Naive thymus-derived CD8-positive, alpha-beta T cell (primary cell): ENCODE measurements at regions not wholly inside any gene's neighbourhood (a gene's known extent, or its start where the extent isn't known, plus 50 kb on each side); places are given as distances from the start of the nearest gene placed in this dataset.

ENCODE experiments used
- ATAC-seq, 2 donors: fragments of 150-1000 bp; cut with Tn5 transposase in 1 of 2; sonication (Bioruptor Pico), chemical (Tn5 transposase) in 1 of 2; 1 replicate in 1 of 2; 2 replicates in 1 of 2; pipeline ENCODE4 v1.10.0; 2021; ENCODE audit warnings: mild to moderate bottlenecking in 2 of 2, moderate library complexity in 2 of 2
- POLR2A ChIA-PET: fragments of 350-600 bp; sonication (Branson Sonifier 250); formaldehyde crosslinking; loops from one replicate; lab custom pipeline; 2021; ENCODE audit warnings: antibody characterized with exemption; lab: Charles Lee
- DNase-seq, 10 donors: peaks; one replicate each; pipeline versions ENCODE4 v3.0.0 to v3.0.0-alpha.2; 2020 to 2022
- H3K27ac Mint-ChIP-seq, 10 donors: one replicate each; pipeline ENCODE4 v1.8.0; 2020 to 2022; ENCODE audit warnings: mild to moderate bottlenecking in 10 of 10, mixed read lengths in 10 of 10, moderate library complexity in 4 of 10, inconsistent platforms in 1 of 10
- H3K27me3 Mint-ChIP-seq, 5 donors: one replicate each; pipeline ENCODE4 v1.8.0; 2021 to 2022; ENCODE audit warnings: mixed read lengths in 5 of 5
- H3K36me3 Mint-ChIP-seq, 3 donors: one replicate each; pipeline ENCODE4 v1.8.0; 2020 to 2022; ENCODE audit warnings: mixed read lengths in 3 of 3, mild to moderate bottlenecking in 2 of 3, inconsistent platforms in 1 of 3
- H3K4me1 Mint-ChIP-seq, 4 donors: one replicate each; pipeline ENCODE4 v1.8.0; 2021 to 2022; ENCODE audit warnings: mixed read lengths in 4 of 4
- H3K4me3 Mint-ChIP-seq, 10 donors: one replicate each; pipeline ENCODE4 v1.8.0; 2020 to 2022; ENCODE audit warnings: mild to moderate bottlenecking in 10 of 10, mixed read lengths in 10 of 10, moderate library complexity in 6 of 10, inconsistent platforms in 1 of 10
- H3K9me3 Mint-ChIP-seq, 9 donors: one replicate each; pipeline ENCODE4 v1.8.0; 2020 to 2022; ENCODE audit warnings: mixed read lengths in 9 of 9, mild to moderate bottlenecking in 3 of 9, inconsistent platforms in 1 of 9, moderate library complexity in 1 of 9

DNA sequence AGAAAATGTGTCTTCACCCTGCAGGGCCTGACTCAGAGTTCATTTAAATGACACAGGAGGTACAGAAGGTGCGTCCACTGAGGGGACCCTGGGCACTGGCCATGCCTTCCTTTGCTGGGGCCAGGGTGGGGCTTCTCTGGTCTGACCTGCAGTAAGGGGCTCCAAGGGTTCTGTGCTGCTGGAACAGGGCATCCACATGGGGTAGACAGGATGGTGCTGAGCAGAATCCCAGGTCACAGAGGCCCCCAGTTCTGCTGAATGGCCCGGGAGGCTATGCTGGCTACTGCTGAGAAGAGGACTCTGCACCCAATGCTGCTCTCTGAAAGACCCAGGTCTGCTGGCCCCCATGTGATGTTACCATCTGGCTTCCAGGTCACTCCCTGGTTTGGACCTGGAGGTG lies 150.4 kb upstream of the GGTLC1 start:
- Mint-ChIP-seq H3K4me1 (peaks cover 0 to 8% (median 0%) of the 10 kb centered on the region in 4 donors), H3K4me3 (no peak overlapping the region), H3K27me3 (peaks cover 0 to 2% (median 0%) of the 10 kb centered on the region in 5 donors), H3K9me3 (peaks cover 0 to 14% (median 2%) of the 10 kb centered on the region in 9 donors), H3K27ac (no peak overlapping the region), H3K36me3 (peaks cover 0 to 4% (median 0%) of the 10 kb centered on the region in 3 donors)
- DNase-seq (no peak), ATAC-seq (no peak)
- POLR2A ChIA-PET: no interaction called here

DNA sequence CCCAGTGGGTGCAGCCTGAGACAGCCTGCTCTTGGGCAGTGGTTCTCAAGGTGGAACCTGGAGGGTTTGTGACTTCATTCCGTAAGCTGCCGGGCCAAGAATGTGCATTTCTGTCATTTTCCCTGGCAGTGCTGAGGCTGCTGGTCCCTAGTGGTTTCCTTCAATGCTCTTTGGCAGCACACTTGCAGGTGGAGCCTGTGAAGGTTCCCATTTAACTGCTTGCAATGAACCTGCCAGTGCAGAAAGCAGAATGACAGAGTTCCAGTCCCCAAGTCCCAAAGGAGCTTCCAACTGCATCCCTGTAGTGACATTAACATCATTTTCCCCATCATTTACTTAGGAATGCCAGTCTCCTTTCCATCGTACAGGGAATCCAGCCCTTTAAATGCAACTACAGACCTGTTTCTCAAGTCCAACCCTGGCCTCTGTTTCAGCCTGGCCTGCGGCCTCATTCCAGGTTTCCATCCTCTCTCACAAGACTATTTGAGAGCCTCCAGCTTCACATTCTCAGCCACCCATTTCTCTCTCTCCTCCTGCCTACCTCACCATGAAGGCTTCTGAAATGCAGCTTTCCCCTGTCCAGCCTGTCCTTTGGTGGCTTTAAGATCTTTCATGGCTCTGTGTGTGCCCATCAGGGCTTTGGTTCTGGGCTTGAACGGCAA lies 149.7 kb upstream of the GGTLC1 start:
- no peak overlapping the region for H3K4me3 Mint-ChIP-seq
- DNase-seq (no peak), ATAC-seq (no peak)
- H3K27me3 Mint-ChIP-seq: peaks cover 0 to 2% (median 0%) of the 10 kb centered on the region in 5 donors
- H3K9me3 Mint-ChIP-seq: peaks cover 0 to 14% (median 2%) of the 10 kb centered on the region in 9 donors
- POLR2A ChIA-PET: no interaction called here
- H3K4me1 Mint-ChIP-seq: peaks cover 0 to 3% (median 0%) of the 10 kb centered on the region in 4 donors
- H3K27ac Mint-ChIP-seq: peak overlapping the region in 2 of 10 donors; percentile 6 to 37
- H3K36me3 Mint-ChIP-seq: peaks cover 0 to 4% (median 0%) of the 10 kb centered on the region in 3 donors

DNA sequence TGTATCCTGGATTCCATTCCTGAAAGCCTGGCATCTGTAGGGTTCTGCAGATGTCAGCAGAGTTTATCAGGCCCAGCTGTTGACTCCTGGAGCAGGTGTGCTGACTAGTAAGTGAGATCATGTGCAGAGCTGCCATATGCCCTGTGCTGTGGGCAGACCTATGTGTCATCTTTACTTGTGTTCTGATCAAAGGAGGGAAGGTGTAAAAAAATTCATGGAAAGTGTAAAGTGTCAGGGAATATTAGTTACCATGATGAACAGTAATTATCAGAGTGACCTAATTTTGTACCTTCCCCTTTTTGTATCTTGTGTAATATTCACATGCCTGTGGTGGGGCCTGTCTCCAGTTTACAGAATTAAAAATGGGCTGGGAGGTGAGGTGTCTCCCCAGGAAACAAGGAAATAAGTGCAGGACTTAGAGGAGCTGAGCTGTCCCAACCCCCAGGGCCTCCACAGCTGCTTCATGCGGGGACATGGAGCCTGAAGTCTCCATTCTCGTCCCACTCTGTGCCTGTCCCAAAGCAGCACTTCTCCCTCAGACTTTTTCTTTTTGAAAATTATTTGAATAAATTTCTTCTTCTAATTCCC lies 148.2 kb upstream of the GGTLC1 start:
- Mint-ChIP-seq H3K27me3 (peaks cover 0 to 2% (median 0%) of the 10 kb centered on the region in 5 donors), H3K9me3 (peaks cover 0 to 10% (median 1%) of the 10 kb centered on the region in 9 donors), H3K27ac (peak overlapping the region in 2 of 10 donors; percentile 45 to 63), H3K4me3 (no peak overlapping the region), H3K36me3 (peaks cover 0 to 8% (median 0%) of the 10 kb centered on the region in 3 donors), H3K4me1 (peaks cover under 1 to 5% (median 4%) of the 10 kb centered on the region in 4 donors)
- DNase-seq: no peak
- ATAC-seq: no peak
- POLR2A ChIA-PET: no interaction called here

DNA sequence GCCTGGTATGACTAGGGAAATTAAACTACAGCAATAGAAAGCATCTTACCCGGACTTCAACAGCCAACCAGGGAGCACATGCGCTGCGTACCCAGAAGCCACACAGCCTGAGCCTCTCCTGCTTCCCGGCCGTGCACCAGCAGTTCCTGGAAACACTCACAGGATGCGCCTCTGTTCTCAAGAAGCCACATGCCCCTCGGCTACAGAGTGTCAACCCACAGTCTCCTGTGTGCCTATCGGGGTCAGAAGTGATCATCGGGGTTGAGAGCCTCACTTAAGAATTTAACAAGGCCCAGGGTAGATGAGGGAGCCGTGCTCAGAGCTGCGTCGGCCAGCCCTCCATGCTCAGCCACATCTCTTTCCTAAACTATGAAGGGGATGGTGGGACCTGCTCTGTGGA lies 147.2 kb upstream of the GGTLC1 start:
- DNase-seq: no peak

DNA sequence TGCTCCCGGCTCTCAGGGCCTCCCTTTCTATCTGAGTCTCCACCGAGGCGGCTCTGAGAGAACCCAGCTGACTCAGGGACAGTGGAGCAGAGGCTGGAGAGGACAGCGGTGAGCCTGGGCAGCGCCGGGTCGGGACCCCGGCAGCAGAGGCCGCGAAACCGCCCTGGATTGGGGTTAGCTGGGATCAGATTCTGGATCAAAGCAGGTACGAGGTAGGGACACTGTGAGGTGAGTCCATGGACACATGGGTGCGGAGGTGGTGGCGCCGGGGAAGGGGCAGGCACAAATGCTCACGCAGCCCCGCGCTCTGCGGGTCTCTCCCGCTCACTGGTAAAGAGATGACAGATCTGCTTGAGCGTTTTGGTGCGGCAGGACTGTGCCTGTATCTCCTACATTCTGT lies 146.4 kb upstream of the GGTLC1 start:
- H3K27me3 Mint-ChIP-seq: peaks cover 0 to 2% (median 0%) of the 10 kb centered on the region in 5 donors
- H3K4me1 Mint-ChIP-seq: peaks cover 2 to 8% (median 6%) of the 10 kb centered on the region in 4 donors
- no peak for ATAC-seq
- peaks cover 0 to 4% (median 0%) of the 10 kb centered on the region in 3 donors for H3K36me3 Mint-ChIP-seq
- no peak for DNase-seq
- POLR2A ChIA-PET: no interaction called here
- H3K4me3 Mint-ChIP-seq: no peak overlapping the region
- no peak overlapping the region for H3K27ac Mint-ChIP-seq
- peaks cover 0 to 10% (median 0%) of the 10 kb centered on the region in 9 donors for H3K9me3 Mint-ChIP-seq

More for the DNA sequence above, 147.2 kb upstream of the GGTLC1 start:
- H3K4me3 Mint-ChIP-seq: peak overlapping the region in 1 of 10 donors; percentile 15
- POLR2A ChIA-PET: no interaction called here
- H3K27ac Mint-ChIP-seq: peak overlapping the region in 1 of 10 donors; percentile 84
- peaks cover 2 to 8% (median 6%) of the 10 kb centered on the region in 4 donors for H3K4me1 Mint-ChIP-seq
- peaks cover 0 to 2% (median 0%) of the 10 kb centered on the region in 5 donors for H3K27me3 Mint-ChIP-seq
- ATAC-seq: no peak
- peaks cover 0 to 10% (median 0%) of the 10 kb centered on the region in 9 donors for H3K9me3 Mint-ChIP-seq
- peaks cover 0 to 4% (median 0%) of the 10 kb centered on the region in 3 donors for H3K36me3 Mint-ChIP-seq

DNA sequence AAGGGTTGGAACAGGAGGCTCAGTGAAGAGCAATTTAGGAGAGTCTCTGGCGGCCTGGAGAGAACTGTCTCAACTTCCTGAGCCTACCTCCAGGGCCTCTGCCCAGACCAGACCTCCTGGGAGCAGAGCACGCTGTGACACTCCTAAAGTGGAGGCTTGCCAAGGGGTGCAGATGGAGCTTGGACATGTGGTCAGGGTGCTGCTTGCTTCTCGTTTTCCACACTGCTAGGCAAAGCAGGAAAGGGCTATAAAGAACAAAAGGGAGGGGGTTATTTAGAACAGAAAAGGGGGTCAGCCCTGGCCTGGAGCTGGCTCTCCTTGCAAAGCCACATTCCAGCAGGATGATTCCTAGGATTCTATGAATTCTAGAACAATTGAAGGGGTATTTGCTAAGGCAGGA lies 145.7 kb upstream of the GGTLC1 start:
- ATAC-seq (no peak), DNase-seq (no peak)
- H3K4me1 Mint-ChIP-seq: peaks cover 2 to 8% (median 6%) of the 10 kb centered on the region in 4 donors
- H3K4me3 Mint-ChIP-seq: peak overlapping the region in 1 of 10 donors; percentile 0
- peak overlapping the region in 2 of 10 donors; percentile 8 to 64 for H3K27ac Mint-ChIP-seq
- H3K9me3 Mint-ChIP-seq: peaks cover 0 to 10% (median 0%) of the 10 kb centered on the region in 9 donors
- POLR2A ChIA-PET: no interaction called here
- H3K27me3 Mint-ChIP-seq: peaks cover 0 to 2% (median 0%) of the 10 kb centered on the region in 5 donors
- peaks cover 0 to 4% (median 0%) of the 10 kb centered on the region in 3 donors for H3K36me3 Mint-ChIP-seq

DNA sequence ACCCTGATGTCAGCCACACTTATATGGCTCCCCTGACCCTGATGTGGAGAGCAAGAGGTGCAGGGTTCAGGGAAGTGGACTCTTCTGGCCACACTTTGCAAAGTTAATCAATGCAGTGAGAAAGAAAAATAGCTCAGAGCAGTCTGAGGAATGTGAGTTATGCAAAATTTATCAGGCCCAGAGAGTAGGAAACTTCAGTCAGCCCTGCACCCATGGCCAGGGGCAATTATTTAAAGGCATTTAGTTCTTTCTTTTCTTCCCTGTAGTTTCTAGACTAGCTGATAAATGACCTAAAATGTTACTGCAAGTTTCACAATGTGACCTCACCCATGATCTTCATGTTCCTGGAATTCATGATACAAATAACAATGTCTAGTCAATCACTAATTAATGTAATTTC lies 143.7 kb upstream of the GGTLC1 start:
- POLR2A ChIA-PET: no interaction called here
- peaks cover 2 to 8% (median 6%) of the 10 kb centered on the region in 4 donors for H3K4me1 Mint-ChIP-seq
- no peak for DNase-seq
- peak overlapping the region in 1 of 10 donors; percentile 24 for H3K27ac Mint-ChIP-seq
- ATAC-seq: no peak
- H3K9me3 Mint-ChIP-seq: peaks cover 0 to 10% (median 0%) of the 10 kb centered on the region in 9 donors
- no peaks in the 10 kb centered on the region for H3K27me3 Mint-ChIP-seq
- no peak overlapping the region for H3K4me3 Mint-ChIP-seq
- H3K36me3 Mint-ChIP-seq: peaks cover 0 to 4% (median 0%) of the 10 kb centered on the region in 3 donors

DNA sequence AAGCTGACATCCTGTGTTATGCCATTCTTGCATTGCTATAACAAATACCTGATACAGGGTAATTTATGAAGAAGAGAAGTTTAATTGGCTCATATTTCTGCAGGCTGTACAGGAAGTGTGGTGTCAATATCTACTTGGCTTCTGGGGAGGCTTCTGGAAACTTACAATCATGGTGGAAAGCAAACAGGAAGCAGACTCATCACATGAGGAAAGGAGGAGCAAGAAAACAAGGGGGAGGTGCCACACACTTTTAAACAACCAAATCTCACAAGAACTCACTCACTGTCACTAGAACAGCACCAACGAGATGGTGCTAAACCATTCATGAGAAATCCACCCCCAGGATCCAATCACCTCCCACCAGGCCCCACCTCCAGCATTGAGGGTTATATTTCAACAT lies 143.1 kb upstream of the GGTLC1 start:
- peaks cover 0 to 10% (median 0%) of the 10 kb centered on the region in 9 donors for H3K9me3 Mint-ChIP-seq
- H3K4me3 Mint-ChIP-seq: no peak overlapping the region
- H3K27me3 Mint-ChIP-seq: no peaks in the 10 kb centered on the region
- no peak for DNase-seq
- no peak for ATAC-seq
- peaks cover 2 to 8% (median 6%) of the 10 kb centered on the region in 4 donors for H3K4me1 Mint-ChIP-seq
- POLR2A ChIA-PET: no interaction called here
- peak overlapping the region in 2 of 10 donors; percentile 24 to 41 for H3K27ac Mint-ChIP-seq
- H3K36me3 Mint-ChIP-seq: peaks cover 0 to 4% (median 0%) of the 10 kb centered on the region in 3 donors

DNA sequence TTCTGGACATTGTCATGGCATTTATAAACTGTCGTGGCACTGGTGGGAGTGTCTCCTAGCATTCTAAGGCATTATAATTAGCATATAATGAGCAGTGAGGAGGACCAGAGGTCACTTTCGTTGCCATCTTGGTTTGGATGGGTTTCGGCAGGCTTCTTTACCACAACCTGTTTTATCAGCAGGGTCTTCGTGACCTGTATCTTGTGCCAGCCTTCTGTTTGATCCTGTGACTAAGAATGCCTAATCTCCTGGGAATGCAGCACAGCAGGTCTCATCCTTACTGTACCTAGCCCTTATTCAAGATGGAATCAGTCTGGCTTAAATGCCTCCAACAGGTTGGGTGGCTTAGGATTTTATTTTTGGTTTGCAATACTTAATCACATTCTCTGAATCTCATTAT lies 142.7 kb upstream of the GGTLC1 start:
- ATAC-seq (no peak), DNase-seq (no peak)
- Mint-ChIP-seq H3K27me3 (no peaks in the 10 kb centered on the region), H3K27ac (peak overlapping the region in 1 of 10 donors; percentile 41), H3K4me1 (peaks cover 2 to 8% (median 6%) of the 10 kb centered on the region in 4 donors), H3K9me3 (peaks cover 0 to 10% (median 0%) of the 10 kb centered on the region in 9 donors), H3K36me3 (peaks cover 0 to 4% (median 0%) of the 10 kb centered on the region in 3 donors), H3K4me3 (no peak overlapping the region)
- POLR2A ChIA-PET: no interaction called here

DNA sequence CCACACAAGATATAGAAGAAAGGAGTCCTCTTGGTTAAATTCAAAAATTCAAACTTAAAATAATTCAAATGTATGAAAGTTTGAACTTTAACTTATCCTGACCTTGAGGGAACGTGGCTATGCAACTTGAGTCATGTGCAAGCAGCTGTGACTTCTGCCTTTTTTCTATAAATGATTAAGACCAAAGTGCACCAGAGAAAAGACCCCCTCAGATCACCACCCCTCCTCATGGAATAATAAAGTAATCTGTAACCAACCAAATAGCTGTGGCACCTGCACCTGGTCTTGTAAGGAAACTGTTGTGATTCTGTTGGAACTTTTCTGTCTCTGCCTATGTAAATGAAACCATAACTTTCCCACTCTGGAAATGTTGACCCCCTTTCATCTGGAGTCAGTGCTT lies 141.1 kb upstream of the GGTLC1 start:
- DNase-seq: no peak
- Mint-ChIP-seq H3K27me3 (peaks cover 0 to 4% (median 0%) of the 10 kb centered on the region in 5 donors), H3K9me3 (peaks cover 0 to 10% (median 0%) of the 10 kb centered on the region in 9 donors), H3K4me1 (peaks cover 2 to 8% (median 4%) of the 10 kb centered on the region in 4 donors), H3K27ac (peak overlapping the region in 1 of 10 donors; percentile 30), H3K4me3 (no peak overlapping the region), H3K36me3 (peaks cover 0 to 4% (median 0%) of the 10 kb centered on the region in 3 donors)
- POLR2A ChIA-PET: no interaction called here
- ATAC-seq: no peak

DNA sequence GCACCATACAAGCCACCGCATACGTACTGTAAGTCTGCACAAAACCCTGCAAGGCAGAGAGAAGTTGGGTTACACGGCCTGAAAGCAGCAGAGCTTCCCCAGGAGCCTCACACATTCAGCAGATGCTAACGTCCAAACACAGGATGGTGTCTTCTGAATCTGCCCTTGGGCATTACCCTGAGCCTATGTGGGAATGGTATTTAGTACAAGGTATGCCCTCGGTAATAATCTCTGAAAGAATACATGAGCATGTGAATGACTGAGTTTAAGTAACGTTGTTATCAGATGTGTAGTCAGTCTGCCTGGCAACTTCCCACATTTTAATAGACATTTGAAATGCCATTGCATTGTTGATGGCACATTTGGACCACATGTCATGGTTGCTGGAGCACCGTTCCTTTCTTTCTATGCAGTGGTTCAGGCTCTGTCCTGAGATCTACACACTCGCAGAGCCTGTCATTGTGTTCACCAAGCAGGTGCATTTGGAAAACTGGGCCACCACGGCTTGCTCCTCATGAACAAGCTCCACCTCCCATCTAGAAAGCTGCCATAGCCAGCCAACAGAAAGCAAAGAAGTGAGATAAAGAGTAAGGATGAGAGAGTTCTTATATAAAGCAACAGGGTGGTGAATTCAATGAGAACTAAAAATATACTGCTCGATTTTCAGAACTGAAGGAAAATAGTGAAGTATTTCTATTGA lies 136.5 kb upstream of the GGTLC1 start:
- DNase-seq: no peak
- Mint-ChIP-seq H3K27me3 (peaks cover 0 to 15% (median 6%) of the 10 kb centered on the region in 5 donors), H3K27ac (no peak overlapping the region), H3K9me3 (peaks cover 0 to 5% (median 0%) of the 10 kb centered on the region in 9 donors), H3K4me1 (peaks cover 0 to 2% (median 0%) of the 10 kb centered on the region in 4 donors), H3K4me3 (no peak overlapping the region), H3K36me3 (no peaks in the 10 kb centered on the region)
- POLR2A ChIA-PET: no interaction called here
- ATAC-seq: no peak

DNA sequence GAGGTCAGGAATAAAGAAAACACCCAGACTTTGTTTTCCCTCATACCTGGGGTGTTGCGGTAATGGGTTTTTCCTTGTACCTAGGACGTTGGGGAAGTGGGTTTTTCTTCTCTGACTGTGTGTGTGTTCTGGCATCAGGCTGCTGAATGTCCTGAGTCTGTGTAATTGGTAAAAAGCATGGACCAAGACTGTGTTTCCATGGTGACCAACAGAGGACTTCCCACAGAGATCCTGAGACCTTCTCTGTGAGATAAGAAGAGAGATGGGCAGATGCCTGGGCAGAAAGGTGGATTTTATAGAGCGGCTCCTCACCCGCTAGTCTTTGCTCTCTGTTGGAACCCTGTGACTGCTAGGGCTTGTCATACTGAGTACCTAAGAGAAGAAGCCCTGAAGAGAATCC lies 135.4 kb upstream of the GGTLC1 start:
- Mint-ChIP-seq H3K4me1 (peaks cover 0 to 2% (median 0%) of the 10 kb centered on the region in 4 donors), H3K27ac (no peak overlapping the region), H3K36me3 (no peaks in the 10 kb centered on the region), H3K4me3 (no peak overlapping the region), H3K9me3 (peaks cover 0 to 5% (median 0%) of the 10 kb centered on the region in 9 donors), H3K27me3 (peaks cover 0 to 15% (median 6%) of the 10 kb centered on the region in 5 donors)
- no peak for DNase-seq
- POLR2A ChIA-PET: no interaction called here
- ATAC-seq: no peak
